ENCODE measurements at regions not wholly inside any gene's neighbourhood (a gene's known extent, or its start where the extent isn't known, plus 50 kb on each side); places are given as distances from the start of the nearest gene placed in this dataset.

DNA sequence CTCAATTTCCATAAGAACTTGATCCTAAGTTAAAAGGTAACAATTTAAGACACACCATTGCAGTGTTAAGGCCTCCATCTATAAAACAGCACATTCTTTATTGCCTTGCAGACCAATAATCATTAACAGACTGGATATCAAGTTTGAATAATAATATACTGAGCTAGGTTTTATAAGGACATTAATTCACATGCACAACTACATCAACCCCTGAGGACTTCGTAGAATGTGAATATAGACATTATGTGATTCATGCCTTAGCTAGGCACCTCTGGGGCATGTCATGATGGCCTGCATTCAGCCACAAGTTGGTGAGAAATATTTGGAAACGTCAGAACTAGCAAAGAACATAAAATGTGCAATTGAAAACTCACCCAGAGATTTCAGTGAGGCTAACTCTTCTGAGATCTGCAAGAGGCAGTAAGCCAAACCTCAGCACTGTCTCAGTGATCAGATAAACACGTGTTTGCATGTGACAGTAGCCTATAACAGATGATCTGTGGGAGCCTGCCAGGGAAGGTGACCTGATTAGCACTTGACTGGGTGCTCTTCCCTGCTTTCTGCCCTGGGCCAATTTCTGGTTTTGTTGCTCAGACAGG lies 492.2 kb downstream of the FLRT2 start:
- peak; percentile 92 for DNase-seq

DNA sequence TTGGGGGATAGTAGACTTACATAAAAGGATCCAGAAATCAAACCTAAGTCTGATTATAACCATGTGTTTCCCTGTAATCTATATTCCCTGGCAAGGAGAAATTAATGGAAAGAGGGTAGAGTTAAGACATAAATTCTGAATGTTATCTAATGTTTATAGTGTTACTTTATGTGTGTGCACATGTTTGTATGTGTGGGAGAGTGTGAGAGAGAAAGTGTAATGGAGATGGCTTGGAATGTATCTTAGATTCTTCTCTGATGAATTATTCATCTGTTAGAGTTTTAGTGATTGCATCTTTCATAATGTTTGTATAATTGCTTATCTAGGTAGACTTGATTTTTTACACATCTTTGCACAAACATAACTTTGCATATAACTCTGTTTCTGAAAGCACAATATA lies 490.9 kb downstream of the FLRT2 start:
- peak; percentile 54 for DNase-seq

DNA sequence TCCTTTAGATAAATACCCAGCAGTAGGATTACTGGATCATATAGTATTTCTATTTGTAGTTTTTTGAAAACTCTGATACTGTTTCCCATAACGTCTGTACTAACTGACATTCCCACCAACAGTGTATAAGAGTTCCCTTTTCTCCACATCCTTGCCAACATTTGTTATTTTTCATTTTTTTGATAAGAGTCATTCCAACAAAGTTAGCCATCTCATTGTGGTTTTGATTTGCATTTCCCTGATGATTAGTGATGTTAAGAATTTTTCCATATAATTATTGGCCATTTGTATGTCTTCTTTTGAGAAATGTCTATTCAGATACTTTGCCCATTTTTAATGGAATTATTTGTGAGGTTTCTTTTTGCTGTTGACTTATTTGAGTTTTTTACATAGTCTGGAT lies 486.0 kb downstream of the FLRT2 start:
- DNase-seq: peak; percentile 83

DNA sequence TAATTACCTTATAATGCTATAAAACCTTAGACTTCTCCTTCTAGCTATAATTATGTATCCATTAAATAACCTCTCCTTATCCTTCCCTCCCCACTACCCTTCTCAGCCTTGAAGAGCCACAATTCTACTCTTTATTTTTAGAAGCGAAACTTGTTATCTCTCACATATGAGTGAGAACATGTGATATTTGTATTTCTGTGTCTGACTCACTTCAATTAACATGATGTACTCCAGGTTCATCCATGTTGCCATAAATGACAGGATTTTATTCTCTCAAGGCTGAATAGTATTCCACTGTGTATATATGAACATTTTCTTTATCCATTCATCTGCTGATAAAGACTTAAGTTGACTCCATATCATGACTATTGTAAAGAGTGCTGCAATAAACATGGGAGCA lies 485.6 kb downstream of the FLRT2 start:
- DNase-seq: no peak

DNA sequence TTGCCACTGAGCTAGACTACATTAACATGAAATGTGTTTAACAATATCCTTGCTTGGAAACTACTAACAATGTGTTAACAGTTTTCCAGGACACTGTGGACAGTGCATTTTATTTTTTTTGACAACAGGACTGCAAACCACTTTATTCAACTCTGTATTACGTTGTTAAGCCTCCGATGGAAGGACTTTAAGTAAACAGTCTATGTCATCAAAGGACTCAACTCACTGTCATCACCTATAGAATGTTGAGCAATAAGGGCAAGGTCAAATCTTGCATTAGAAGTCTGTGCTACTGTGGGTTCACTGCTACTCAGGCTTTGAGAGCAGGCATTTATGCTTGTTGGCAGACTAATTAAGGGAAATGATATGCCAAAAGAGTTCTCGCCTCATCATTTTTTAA lies 483.7 kb downstream of the FLRT2 start:
- peak; percentile 73 for DNase-seq

DNA sequence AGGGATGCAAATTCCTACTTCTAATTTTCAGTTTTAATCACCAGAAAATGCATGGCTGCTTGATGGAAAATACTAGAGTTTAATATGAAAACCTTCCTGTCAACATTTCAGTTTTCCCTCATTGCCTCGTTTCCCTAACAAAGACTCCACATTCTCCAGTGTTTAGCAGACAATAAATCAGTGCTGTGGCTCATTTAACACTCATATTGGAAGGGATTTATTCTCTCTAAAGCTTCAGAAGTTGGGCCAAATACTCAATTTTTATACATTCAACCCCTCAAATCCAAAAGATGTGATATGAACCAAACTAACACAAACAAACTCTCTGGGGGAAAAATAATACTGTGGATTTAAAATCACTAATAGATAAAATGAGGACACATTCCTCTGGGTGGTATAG lies 482.5 kb downstream of the FLRT2 start:
- DNase-seq: no peak

DNA sequence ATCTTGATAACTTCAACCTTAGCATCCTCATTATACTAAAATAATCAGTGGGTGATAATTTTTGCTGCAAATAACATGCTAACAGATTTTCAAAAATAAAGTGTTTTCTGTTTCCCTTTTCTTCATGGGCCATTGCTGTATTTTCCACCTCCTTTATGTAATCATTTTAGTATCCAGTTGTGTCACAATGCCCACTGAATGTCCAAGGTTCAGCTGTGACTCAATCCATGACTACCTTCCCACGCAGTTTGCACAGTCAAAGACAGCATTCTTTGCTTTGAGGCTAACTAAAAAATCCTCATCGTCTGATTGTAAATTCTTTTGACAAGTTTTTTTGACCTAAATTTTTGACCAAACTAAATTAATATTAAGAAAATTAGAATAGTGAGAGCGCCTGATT lies 474.1 kb downstream of the FLRT2 start:
- peak; percentile 28 for DNase-seq

DNA sequence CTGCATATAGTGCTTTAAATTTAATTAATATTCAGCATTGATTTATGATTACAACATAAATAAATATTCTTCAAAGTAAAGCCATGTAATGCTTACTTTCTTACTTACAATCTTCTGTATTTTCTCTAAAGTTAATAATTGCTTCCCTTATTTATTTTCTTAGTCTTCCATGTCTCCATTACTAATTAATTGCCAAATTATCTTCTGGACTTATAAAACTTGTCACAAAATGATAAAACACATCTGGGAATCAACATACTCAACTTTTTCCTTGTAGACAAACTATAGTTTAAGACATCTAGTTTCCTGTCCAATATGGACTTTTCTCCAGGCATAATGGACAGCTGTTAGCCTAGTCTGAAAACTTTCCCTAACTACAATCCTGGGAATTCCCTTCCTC lies 466.6 kb downstream of the FLRT2 start:
- no peak for DNase-seq

DNA sequence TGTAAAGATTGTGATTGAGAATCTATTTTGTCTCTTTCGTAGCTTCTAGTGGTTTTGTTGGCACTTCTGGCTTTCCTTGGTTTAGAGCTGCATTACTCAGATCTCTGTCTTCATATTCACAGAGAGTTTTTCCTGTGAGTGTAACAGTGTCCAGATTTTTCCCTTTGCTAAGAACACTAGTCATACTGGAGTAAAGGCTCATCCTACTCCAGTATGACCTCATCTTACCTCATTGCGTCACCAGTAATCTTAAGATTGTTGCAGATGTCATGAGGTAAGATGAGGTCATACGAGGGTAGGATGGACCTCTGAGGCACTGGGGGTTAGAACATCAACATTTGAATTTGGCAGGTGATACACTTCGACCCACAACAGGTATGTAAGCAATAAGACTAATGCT lies 461.2 kb downstream of the FLRT2 start:
- peak; percentile 39 for DNase-seq

DNA sequence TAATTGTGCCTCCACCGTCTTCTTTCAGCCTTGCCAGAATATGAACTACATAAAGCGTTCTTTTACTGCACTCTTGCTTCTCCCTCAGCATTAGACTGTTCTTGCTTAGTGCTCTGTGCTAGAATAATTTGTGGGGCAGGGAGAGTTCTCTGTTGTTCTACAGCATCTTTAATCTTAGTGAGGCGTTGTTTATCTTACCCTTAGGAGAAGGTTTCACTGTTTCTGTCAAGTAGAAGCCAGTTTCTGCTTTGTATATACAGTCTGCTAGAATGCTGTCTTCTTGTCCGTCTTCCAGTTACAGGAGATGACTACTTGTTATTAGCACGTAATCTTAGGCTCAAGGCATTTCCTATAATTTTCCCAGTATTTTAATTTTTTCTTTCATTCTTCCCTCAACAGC lies 458.0 kb downstream of the FLRT2 start:
- DNase-seq: no peak

DNA sequence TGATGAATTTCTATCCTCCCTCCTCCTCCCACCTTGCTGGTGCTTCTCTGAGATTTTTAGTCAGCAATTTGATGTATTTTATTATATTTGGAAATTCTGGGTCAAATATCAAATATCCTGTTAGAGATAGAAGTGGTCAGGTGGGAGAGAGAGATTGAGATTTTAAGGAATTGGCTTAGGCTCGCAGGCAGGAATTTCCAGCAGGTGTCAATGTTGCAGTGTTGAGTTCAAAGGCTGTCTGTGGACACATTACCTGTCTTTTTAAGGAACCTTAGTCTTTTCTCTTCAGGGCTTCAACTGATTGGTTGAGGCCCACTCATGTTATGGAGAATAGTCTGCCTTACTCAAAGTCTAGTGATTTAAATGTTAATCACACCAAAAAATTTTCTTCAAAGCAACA lies 457.3 kb downstream of the FLRT2 start:
- no peak for DNase-seq

DNA sequence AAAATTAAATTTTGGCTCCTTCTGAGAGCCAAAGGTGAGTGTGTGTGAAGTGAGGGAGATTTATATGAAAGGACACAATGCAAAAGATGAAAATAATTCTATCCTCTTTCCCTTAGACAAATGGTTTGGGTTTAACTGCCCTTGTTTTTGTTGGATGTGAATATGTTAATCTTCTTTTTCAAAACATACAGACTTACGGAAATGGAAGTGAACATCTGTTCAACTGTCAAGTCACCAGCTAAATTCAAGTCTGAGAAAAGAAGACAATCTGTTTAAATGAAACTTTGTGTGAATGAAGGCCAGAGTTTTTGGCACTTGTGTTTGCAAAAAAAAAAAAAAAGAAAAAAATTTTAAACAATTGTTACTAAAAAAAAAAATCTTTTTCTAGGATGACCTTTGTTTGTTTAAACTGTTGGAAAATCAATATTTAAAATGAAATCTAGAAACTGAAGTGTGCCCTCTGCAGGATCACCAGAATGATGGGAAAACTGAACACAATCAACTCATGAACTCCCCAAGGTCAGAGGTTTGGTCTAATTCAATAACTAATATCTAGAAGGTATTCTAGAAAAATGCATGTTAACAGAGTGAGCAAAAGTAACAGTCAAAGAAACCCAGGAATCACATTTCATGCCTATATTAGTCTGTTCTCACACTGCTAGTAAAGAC lies 448.8 kb downstream of the FLRT2 start:
- DNase-seq: no peak

DNA sequence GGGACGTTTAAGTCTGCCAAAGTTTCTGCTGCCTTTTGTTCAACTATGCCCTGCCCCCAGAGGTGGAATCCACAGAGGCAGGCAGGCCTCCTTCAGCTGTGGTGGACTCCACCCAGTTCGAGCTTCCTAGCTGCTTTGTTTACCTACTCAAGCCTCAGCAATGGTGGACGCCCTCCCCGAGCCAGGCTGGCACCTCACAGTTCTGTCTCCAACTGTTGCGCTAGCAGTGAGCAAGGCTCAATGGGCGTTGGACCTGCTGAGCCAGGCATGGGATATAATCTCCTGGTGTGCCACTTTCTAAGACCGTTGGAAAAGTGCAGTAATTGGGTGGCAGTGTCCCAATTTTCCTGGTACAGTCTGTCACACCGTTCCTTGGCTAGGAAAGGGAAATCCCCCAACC lies 444.7 kb downstream of the FLRT2 start:
- DNase-seq: no peak

DNA sequence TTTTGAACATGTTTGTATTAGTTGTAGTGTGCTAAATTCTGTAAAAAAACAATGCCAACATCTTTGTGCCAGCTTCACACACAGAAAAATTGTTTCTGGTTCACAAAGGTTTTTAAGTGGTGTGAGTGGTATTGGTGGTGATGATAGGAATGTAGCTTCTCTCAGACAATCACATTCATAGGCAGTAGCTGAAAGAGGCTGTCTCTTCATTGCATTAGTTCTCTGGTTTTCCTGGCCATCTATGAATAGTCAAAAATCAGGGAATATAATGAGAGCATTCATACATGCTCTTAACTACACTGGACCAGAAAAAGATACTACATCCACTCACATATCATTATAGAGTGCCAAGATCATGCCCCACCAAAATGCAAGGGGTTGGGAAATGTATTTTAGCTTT lies 433.5 kb downstream of the FLRT2 start:
- DNase-seq: no peak

DNA sequence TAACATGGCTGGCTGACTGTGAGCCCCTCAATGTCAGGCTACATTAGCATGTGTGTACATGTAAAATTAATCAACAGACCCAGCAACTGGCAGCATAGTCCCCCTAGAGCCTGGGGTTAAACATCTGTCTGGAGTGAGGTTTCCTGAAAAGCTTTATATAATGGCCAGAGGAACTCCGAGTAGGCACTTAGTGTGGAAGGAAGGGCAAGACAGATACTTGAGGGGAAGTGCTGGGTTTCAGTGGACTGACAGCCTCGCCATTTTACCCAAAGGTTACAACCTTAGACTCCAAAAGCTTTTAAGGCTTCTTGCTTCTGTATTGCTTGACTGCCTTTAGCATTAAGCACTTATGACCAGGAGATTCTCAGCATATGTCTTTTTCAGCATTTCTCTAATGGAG lies 430.8 kb downstream of the FLRT2 start:
- DNase-seq: no peak

DNA sequence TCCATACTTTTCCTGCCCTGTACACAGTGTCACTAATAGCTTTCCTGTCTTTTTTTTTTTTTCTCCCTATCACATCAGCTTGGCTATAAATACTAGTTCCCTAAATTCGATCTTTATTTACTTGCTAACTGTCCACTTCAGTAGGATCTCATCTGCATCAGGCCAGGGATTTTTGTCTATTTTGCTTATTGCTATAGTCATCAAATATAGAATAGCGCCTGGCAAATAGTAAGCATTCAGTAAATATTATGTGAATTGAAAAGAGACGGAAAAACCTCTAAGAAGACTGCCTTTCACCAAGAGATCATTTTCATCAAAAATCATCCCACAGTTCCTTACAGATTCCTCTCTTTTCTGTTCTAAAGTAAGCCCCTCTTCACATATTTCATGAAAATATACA lies 429.1 kb downstream of the FLRT2 start:
- DNase-seq: no peak

DNA sequence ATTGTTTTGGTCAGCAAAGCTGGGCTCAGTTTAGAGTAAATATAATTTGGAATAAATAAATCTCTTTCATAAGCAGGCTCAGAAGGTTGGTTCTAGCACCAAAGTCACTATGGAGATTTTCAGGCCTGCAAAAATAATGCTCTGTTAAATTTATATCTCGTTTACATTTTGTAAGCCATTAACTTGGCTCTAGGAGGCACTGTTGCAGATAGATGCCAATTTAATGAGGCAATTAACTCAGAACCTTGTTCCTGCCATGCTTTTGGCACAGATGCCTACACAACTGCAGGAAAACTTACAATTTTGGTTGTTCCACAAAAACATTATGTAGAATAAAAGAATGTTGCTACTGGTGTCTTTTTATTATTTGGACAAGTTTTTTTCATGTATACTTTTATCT lies 428.1 kb downstream of the FLRT2 start:
- no peak for DNase-seq

DNA sequence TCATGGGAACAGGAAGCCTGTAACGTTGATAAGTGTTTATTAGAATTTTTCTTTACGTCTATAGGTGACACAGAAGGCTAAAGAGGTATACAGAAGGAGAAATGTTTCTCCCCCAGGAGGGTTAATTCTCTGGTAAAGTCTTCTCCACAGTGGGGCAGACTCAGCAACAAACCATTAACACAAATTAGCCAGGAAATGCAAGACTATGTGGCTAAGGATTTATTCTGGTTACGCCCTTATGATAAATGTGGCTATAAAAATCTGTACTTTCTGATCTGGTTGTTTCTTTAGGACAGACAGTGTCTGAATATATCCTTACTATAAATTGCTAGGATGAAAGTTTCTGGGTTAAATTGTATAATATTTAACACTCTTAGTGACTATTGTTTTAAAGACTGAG lies 423.3 kb downstream of the FLRT2 start:
- DNase-seq: no peak

DNA sequence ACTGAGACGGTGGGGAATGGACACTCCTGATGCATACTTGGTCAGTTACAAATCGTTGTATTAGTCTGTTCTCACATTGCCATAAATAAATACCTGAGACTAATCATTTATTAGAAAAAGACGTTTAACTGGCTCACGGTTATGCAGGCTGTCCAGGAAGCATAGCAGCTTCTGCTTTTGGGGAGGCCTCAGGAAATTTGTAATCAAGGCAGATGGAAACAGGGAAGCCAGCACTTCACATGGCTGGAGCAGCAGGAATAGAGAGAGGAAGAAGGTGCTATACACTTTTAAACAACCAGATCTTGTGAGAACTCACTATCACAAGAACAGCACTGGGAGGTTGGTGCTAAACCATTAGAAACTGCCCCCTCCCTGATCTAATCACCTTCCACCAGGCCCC lies 418.2 kb downstream of the FLRT2 start:
- no peak for DNase-seq

DNA sequence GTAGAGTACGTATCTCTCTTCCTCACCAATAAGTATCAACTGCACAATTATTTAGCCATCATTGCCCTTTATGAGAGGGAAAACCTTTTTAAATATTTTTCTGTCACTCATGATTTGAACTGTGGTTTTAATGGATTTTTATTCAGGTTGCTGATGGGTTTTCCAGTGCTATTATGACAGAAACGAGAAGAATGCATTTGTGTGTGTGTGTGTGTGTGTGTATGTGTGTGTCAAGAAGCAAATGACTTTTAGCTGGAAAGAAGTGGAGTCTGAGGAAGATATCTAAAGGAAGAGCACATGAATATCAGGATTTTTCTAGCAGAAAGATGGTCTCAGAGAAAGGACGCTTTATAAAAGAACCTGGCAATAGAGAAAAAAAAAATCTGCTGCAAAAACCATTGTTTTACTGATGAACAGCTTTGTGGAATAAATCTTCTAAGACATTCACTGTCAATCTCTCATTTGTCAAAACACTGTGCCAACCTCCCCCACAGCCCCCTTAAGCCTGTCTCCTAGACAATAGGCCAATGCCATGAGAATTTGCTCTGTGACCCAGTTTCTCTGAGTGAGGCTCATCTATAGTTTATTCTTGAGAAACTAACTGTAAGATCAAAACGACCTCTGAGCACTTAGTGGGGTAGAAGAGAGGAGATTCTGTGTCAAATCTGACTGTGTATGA lies 417.7 kb downstream of the FLRT2 start:
- no peak for DNase-seq

DNA sequence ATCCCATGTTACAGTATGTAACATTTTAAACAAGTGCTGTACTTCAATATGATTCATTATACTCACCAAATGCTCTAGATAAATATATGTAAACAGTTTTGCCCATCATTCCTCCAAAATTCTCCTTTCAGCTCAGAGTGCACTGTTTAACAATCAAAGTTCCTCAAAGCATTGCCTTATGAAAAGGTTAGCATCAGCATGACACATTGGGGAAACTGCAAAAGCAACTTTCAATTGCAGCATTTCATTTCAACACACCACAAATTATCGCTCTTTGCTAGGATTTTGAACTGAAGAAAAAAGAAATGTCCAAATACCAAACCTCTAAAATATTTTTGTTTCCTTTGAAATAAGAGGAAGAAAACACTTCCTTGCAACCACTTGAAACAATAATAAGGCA lies 413.2 kb downstream of the FLRT2 start:
- no peak for DNase-seq

DNA sequence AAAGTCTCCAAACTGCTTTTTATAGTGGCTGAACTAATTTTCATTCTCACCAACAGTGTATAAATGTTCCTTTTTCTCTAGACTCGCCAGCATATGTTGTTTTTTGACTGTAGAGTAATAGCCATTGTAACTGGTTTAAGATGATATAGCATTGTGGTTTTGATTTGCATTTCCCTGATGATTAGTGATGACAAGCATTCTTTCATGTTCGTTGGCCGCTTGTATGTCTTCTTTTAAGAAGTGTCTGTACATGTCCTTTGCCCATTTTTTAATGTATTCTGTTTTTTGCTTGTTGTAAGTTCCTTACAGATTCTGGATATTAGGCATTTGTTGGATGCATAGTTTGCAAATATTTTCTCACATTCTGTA lies 404.9 kb downstream of the FLRT2 start:
- DNase-seq: peak; percentile 27

DNA sequence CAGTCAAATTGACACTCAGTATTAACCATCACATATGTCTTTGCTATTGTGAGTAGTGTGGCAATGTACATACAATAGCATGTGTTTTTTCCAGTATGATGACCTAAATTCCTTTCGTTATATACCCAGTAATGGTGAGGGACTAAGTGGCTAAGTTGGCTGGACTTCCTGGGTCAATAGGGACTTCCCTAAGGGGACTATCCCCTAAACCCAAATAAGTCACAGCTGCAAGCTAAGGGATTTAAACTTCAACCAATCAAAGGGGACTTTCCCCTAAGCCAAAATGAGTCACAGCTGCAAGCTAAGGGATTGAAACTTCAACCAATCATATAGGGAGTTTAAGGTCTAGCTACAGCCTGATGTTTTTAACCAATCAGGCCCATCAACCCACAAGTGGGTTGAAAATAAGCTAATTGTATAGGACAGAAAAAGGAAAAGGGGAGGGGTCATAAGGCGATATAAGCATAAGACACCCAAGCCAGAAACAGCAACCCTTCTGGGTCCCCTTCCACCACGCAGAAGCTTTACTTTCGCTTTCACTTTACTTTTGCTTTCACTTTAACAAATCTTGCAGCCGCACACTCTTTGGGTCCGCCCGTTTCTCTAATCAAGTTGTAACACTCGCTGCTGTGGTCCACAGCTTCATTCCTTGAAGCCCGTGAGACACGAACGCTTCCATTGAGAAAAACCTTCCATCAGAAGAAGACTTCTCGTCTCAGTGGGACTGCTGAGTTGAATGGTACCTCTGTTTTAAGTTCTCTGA lies 404.4 kb downstream of the FLRT2 start:
- DNase-seq: peak; percentile 0

DNA sequence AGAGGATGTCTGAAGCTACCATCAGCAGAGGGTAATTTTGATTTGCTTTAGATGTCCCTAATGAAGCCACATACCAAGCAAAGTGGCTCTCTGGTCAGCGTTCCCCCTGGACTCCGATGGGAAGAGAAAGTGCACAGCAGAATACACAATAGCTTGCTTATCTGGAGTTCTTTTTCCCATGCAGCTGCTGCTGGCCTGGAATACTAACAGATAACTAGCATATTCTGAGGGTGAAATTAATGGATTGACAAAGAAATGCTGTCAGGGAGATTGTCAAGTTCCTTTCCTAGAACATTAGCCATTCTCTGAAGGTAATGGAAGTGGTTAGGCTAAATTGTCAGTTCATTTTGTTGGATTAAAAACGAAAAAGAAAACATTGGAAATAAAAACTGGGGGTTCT lies 391.3 kb downstream of the FLRT2 start:
- no peak for DNase-seq
